Stimulated activated CD4-positive, alpha-beta T cell treated with anti-CD3 and anti-CD28 coated beads, TNF-alpha, amount 100 ng/mL, for 24 hours (primary cell): ENCODE measurements at regions not wholly inside any gene's neighbourhood (a gene's known extent, or its start where the extent isn't known, plus 50 kb on each side); places are given as distances from the start of the nearest gene placed in this dataset.

Source experiments
- DNase-seq, 3 experiments: peaks; one replicate each; pipeline ENCODE4 v3.0.0-alpha.2; 2020; ENCODE audit warnings: low read depth in 3 of 3

DNA sequence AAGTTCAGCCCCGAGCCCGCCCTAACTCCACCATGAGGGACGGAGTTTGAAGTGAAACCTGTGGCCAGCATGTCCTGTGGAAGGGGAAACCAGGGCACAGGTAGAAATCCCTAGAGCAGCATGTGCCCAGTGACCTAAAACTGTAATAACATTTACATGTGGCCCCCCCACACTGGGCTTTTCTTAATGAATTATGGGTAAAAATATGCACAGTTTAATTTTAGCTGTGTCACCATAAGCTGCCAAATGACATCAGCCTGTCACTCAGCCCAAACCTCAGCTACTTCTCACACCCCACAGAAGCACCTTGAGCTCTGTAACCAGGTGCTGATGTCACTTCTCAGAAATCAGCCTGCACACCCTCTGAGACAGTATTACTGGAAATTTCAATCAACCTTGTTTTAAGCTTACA is 50.0 kb upstream of the SLC19A1 start:
- peak; percentile 42 to 76 (median 69) for DNase-seq

DNA sequence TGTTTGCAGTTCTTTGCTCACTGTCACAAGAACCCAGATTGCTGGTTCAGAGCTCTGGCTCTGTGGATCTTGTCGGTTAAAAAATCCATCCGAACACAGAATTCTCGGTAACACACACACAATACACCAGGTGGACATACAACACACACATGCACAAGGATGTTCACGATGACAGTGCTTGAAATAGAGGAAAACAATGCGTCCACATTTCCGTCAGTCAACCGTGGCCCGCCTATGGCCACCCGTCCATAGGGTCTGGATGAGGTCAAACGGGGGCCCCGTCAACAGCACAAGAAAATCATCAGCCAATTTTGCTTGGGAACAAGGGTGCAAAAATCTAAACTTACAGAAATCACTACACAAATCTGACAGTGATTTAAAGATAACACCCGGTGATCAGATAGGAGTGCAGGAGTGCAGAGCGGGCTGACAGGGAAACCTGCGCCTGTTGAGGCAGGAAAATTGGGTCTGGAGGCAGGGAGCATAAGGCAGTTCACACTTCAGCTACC is 50.4 kb upstream of the SLC19A1 start:
- no peak for DNase-seq

DNA sequence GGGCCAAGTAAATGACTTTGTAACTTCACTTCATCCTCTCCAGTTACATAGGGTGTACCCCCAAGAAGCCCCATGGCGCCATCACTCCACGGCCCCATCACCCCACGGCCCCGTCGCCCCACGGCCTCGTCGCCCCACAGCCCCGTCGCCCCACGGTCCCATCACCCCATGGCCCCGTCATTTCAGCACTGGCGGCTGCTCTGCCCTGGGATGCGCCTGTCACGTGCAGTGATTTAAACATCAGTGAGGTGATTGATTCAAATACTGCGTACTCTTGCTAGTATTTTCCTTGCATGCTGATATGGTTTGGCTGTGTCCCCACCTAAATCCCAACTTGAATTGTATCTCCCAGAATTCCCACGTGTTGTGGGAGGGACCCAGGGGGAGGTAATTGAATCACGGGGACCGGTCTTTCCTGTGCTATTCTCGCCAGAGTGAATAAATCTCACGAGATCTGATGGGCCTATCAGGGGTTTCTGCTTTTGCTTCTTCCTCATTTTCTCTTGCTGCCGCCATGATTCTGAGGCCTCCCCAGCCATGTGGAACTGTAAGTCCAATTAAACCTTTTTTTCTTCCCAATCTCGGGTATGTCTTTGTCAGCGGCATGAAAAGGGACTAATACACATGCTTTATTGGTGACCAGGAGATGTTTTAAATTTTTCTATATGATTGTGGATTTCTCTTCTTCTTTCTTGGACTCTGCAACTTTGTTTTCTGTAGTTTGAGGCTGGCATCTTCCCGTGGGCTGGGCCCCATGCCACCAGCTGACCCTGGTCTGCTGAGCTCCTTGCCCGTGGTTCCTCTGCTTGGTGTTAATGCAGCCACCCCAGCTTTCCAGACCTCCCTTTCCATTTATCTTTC is 50.1 kb upstream of the PCBP3 start:
- DNase-seq: no peak
